Epithelial cell of prostate (primary cell): ENCODE measurements at regions not wholly inside any gene's neighbourhood (a gene's known extent, or its start where the extent isn't known, plus 50 kb on each side); places are given as distances from the start of the nearest gene placed in this dataset.
A peak's percentile ranks its signal among the peaks of the same experiment; 100 is the strongest.
"Not testable (repeated sequence)": the region's sequence is repeated elsewhere in the genome, so short reads cannot be mapped to it uniquely, and the experiment has no call there.

Experiments
- DNase-seq: peaks from one replicate; pipeline ENCODE4 v3.0.0-alpha.2; 2011; ENCODE audit warnings: low read depth, low spot score
- H3K27ac ChIP-seq: fragments of 450-650 bp; 2 replicates; pipeline ENCODE4 v1.5.1; 2017; ENCODE audit warnings: mild to moderate bottlenecking

- DNase-seq: no peak
- no peak overlapping the region for H3K27ac ChIP-seq
Measured at GRCh38 chr6:113707194-113707593, 150.0 kb upstream of the MARCKS start.

GRCh38 chr6:113709936-113710509, 147.1 kb upstream of the MARCKS start:
- DNase-seq: no peak
- no peak overlapping the region for H3K27ac ChIP-seq

GRCh38 chr6:113713665-113714064, 143.5 kb upstream of the MARCKS start:
- no peak overlapping the region for H3K27ac ChIP-seq
- DNase-seq: no peak

- no peak overlapping the region for H3K27ac ChIP-seq
- no peak for DNase-seq
Measured at GRCh38 chr6:113718588-113718987, 138.6 kb upstream of the MARCKS start.

GRCh38 chr6:113719064-113719463, 138.1 kb upstream of the MARCKS start:
- H3K27ac ChIP-seq: peak overlapping the region; percentile 33
- peak; percentile 29 for DNase-seq

- H3K27ac ChIP-seq: peak overlapping the region; percentile 33
- DNase-seq: no peak
Measured at GRCh38 chr6:113719545-113719944, 137.6 kb upstream of the MARCKS start.

GRCh38 chr6:113723182-113723581, 134.0 kb upstream of the MARCKS start:
- no peak overlapping the region for H3K27ac ChIP-seq
- DNase-seq: no peak

- not testable (repeated sequence) for DNase-seq, H3K27ac ChIP-seq
Measured at GRCh38 chr6:113724927-113725326, 132.2 kb upstream of the MARCKS start.

GRCh38 chr6:113731541-113731940, 125.6 kb upstream of the MARCKS start:
- H3K27ac ChIP-seq: no peak overlapping the region
- no peak for DNase-seq

GRCh38 chr6:113732384-113732966, 124.7 kb upstream of the MARCKS start:
- DNase-seq: no peak
- H3K27ac ChIP-seq: no peak overlapping the region

GRCh38 chr6:113733381-113733780, 123.8 kb upstream of the MARCKS start:
- no peak overlapping the region for H3K27ac ChIP-seq
- no peak for DNase-seq

GRCh38 chr6:113734982-113735381, 122.2 kb upstream of the MARCKS start:
- H3K27ac ChIP-seq: no peak overlapping the region
- DNase-seq: peak; percentile 24

- no peak overlapping the region for H3K27ac ChIP-seq
Measured at GRCh38 chr6:113735491-113735890, 121.7 kb upstream of the MARCKS start.

GRCh38 chr6:113736978-113737377, 120.2 kb upstream of the MARCKS start:
- no peak for DNase-seq
- H3K27ac ChIP-seq: no peak overlapping the region

More at GRCh38 chr6:113735491-113735890, 121.7 kb upstream of the MARCKS start:
- DNase-seq: no peak

GRCh38 chr6:113739041-113739655, 118.0 kb upstream of the MARCKS start:
- no peak for DNase-seq
- no peak overlapping the region for H3K27ac ChIP-seq

- no peak overlapping the region for H3K27ac ChIP-seq
- DNase-seq: no peak
Measured at GRCh38 chr6:113741651-113742050, 115.5 kb upstream of the MARCKS start.

- DNase-seq: no peak
Measured at GRCh38 chr6:113742342-113742741, 114.8 kb upstream of the MARCKS start.

GRCh38 chr6:113744861-113745260, 112.3 kb upstream of the MARCKS start:
- no peak for DNase-seq
- H3K27ac ChIP-seq: no peak overlapping the region

More at GRCh38 chr6:113742342-113742741, 114.8 kb upstream of the MARCKS start:
- H3K27ac ChIP-seq: no peak overlapping the region

- DNase-seq: no peak
- no peak overlapping the region for H3K27ac ChIP-seq
Measured at GRCh38 chr6:113750151-113750855, 106.8 kb upstream of the MARCKS start.

GRCh38 chr6:113754291-113754690, 102.9 kb upstream of the MARCKS start:
- DNase-seq: no peak
- no peak overlapping the region for H3K27ac ChIP-seq
